ENCODE measurements at regions not wholly inside any gene's neighbourhood (a gene's known extent, or its start where the extent isn't known, plus 50 kb on each side); places are given as distances from the start of the nearest gene placed in this dataset.

DNA sequence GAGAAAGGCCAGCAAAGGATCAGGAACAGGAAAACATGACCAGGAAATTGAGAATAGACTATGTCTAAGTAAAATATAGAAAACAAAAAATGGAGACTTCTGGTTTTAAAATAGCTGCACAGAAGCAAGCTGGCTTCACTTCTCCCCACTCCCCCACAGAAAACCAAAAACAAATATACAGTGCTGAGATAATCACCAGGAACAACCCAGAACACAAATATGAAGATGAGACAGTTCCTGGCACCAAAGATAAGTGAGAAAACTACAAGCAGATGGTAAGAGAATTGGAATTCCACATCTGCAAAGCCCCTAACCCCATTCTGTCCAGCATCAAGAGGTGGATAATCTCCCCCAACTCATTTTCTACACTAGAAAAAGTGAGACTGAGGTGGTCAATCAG, 397.7 kb downstream of the SUCLA2 start:
- no peak overlapping the region for H3K56ac ChIP-seq (ENCODE audit: insufficient read length, low read depth, low read length)
- H4K5ac ChIP-seq (ENCODE audit: insufficient read length, low read depth, low read length) = no peak overlapping the region
- H3K4ac ChIP-seq (ENCODE audit: low read depth, low read length) = no peak overlapping the region
- no peak overlapping the region for H2AFZ ChIP-seq (ENCODE audit: low read length)
- no peaks in the 10 kb centered on the region for H4K20me1 ChIP-seq (ENCODE audit: control insufficient read depth, insufficient read depth, insufficient read length)
- no peaks in the 10 kb centered on the region for H3K9me3 ChIP-seq (ENCODE audit: control insufficient read depth, low read depth, low read length)
- DNase-seq = no peak
- no peaks in the 10 kb centered on the region for H3K4me1 ChIP-seq (ENCODE audit: insufficient read depth, low read length)
- H3K4me1 Mint-ChIP-seq = no peaks in the 10 kb centered on the region
- no peaks in the 10 kb centered on the region for H3K27me3 ChIP-seq (ENCODE audit: insufficient read depth, low read length)
- H2BK5ac ChIP-seq (ENCODE audit: insufficient read length, low read length) = no peak overlapping the region
- no peak overlapping the region for H3T11ph ChIP-seq (ENCODE audit: low read length)
- H3K9ac ChIP-seq (ENCODE audit: extremely low read depth, insufficient read length, low read length) = no peak overlapping the region
- H3K18ac ChIP-seq (ENCODE audit: insufficient read length, low read depth, low read length) = no peak overlapping the region
- H3K27me3 Mint-ChIP-seq (ENCODE audit: low read depth) = no peaks in the 10 kb centered on the region
- H3K23ac ChIP-seq (ENCODE audit: insufficient read length, low read depth, low read length) = no peak overlapping the region
- H2BK12ac ChIP-seq (ENCODE audit: insufficient read length, low read depth, low read length) = no peak overlapping the region
- peaks cover 0 to 4% of the 10 kb centered on the region in 2 experiments; a peak in 2 of 5 replicates for H3K9me3 Mint-ChIP-seq
- H3K27ac ChIP-seq (ENCODE audit: insufficient read length, low read depth, low read length) = no peak overlapping the region
- no peak overlapping the region for H4K91ac ChIP-seq (ENCODE audit: insufficient read length, low read depth, low read length)
- H3K4me3 Mint-ChIP-seq = no peak overlapping the region
- no peaks in the 10 kb centered on the region for H3K79me1 ChIP-seq (ENCODE audit: insufficient read depth, low read depth, low read length, poor library complexity, severe bottlenecking)
- TF ChIP-seq CTCF (conservative IDR thresholded peaks at IDR 0.05) = no peak
- H3K27ac Mint-ChIP-seq = no peak overlapping the region
- H2BK20ac ChIP-seq (ENCODE audit: low read depth, low read length, poor library complexity, severe bottlenecking) = no peak overlapping the region
- H4K8ac ChIP-seq (replicated peaks; ENCODE audit: insufficient read length, low read depth, low read length) = no peak overlapping the region
- no peaks in the 10 kb centered on the region for H3K79me2 ChIP-seq (ENCODE audit: insufficient read depth, low read length)
- H3K4me2 ChIP-seq (ENCODE audit: insufficient read depth, insufficient read length, low read length) = no peak overlapping the region
- no peak overlapping the region for H3K14ac ChIP-seq (ENCODE audit: insufficient read depth, low read length)
- H3K36me3 Mint-ChIP-seq (ENCODE audit: insufficient read depth in 1 of 3, low read depth in 3 of 3) = no peaks in the 10 kb centered on the region
- no peak overlapping the region for H2BK120ac ChIP-seq (ENCODE audit: low read depth, low read length, poor library complexity, severe bottlenecking)
- H3K23me2 ChIP-seq (ENCODE audit: insufficient read length, low read depth, low read length, poor library complexity, severe bottlenecking) = no peaks in the 10 kb centered on the region
- H2AK5ac ChIP-seq (ENCODE audit: insufficient read length, low read length) = no peak overlapping the region
- no peak overlapping the region for H2BK15ac ChIP-seq (ENCODE audit: low read depth, low read length)

Data from H9 (cell line).